ENCODE measurements at regions not wholly inside any gene's neighbourhood (a gene's known extent, or its start where the extent isn't known, plus 50 kb on each side); places are given as distances from the start of the nearest gene placed in this dataset.

DNA sequence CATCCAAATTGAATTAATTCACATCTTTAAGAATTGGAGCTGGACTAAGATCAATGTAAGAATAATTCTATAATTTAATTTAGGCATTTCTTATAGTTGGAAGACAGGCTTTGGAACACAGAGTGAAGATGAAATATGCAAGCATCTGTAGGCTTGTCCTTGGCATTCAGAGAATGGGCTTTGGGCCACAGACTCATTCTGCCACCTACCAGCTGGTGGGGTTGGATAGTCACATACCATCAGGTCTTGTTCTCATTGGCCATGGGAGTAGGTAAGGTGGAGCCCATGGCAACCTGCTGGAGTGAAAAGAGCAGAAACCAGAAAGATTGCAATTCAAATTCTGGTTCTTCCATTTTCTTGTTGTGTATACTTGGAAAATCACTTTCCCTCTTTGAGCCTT, 300.3 kb downstream of the CYRIA start (continued):
- TF ChIP-seq, protein P1, sequence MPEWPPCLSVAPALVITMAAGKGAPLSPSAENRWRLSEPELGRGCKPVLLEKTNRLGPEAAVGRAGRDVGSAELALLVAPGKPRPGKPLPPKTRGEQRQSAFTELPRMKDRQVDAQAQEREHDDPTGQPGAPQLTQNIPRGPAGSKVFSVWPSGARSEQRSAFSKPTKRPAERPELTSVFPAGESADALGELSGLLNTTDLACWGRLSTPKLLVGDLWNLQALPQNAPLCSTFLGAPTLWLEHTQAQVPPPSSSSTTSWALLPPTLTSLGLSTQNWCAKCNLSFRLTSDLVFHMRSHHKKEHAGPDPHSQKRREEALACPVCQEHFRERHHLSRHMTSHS (tag by site-specific recombination; IDR thresholded peaks at IDR 0.05) = no peak
- TF ChIP-seq MZF1 (tag by site-specific recombination; IDR thresholded peaks at IDR 0.05; ENCODE audit: borderline replicate concordance) = no peak
- no peak for TF ChIP-seq ZXDB (tag by site-specific recombination; IDR thresholded peaks at IDR 0.05)
- TF ChIP-seq SCRT2 (tag by site-specific recombination; IDR thresholded peaks at IDR 0.05) = no peak
- no peak for TF ChIP-seq KLF10 (tag by site-specific recombination; IDR thresholded peaks at IDR 0.05)
- TF ChIP-seq, protein P2, sequence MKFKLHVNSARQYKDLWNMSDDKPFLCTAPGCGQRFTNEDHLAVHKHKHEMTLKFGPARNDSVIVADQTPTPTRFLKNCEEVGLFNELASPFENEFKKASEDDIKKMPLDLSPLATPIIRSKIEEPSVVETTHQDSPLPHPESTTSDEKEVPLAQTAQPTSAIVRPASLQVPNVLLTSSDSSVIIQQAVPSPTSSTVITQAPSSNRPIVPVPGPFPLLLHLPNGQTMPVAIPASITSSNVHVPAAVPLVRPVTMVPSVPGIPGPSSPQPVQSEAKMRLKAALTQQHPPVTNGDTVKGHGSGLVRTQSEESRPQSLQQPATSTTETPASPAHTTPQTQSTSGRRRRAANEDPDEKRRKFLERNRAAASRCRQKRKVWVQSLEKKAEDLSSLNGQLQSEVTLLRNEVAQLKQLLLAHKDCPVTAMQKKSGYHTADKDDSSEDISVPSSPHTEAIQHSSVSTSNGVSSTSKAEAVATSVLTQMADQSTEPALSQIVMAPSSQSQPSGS (tag by site-specific recombination; IDR thresholded peaks at IDR 0.05; ENCODE audit: low read depth) = no peak
- TF ChIP-seq ZNF324 (tag by site-specific recombination; IDR thresholded peaks at IDR 0.05) = no peak
- TF ChIP-seq ZNF621 (tag by site-specific recombination; IDR thresholded peaks at IDR 0.05) = no peak
- no peak for TF ChIP-seq ZNF366 (tag by site-specific recombination; conservative IDR thresholded peaks at IDR 0.05)
- no peak for TF ChIP-seq ZNF146 (tag by site-specific recombination; IDR thresholded peaks at IDR 0.05)
- no peak for TF ChIP-seq ZNF658 (tag by site-specific recombination; IDR thresholded peaks at IDR 0.05)
- no peak for TF ChIP-seq ZNF449 (tag by site-specific recombination; IDR thresholded peaks at IDR 0.05)
- TF ChIP-seq, protein P3, sequence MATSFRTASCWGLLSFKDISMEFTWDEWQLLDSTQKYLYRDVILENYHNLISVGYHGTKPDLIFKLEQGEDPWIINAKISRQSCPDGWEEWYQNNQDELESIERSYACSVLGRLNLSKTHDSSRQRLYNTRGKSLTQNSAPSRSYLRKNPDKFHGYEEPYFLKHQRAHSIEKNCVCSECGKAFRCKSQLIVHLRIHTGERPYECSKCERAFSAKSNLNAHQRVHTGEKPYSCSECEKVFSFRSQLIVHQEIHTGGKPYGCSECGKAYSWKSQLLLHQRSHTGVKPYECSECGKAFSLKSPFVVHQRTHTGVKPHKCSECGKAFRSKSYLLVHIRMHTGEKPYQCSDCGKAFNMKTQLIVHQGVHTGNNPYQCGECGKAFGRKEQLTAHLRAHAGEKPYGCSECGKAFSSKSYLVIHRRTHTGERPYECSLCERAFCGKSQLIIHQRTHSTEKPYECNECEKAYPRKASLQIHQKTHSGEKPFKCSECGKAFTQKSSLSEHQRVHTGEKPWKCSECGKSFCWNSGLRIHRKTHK (tag by site-specific recombination; IDR thresholded peaks at IDR 0.05) = no peak

- POLR2A ChIA-PET = no interaction called here
- no peak for TF ChIP-seq ZSCAN5A (tag by site-specific recombination; IDR thresholded peaks at IDR 0.05)
- TF ChIP-seq ZFP3 (tag by site-specific recombination; IDR thresholded peaks at IDR 0.05; ENCODE audit: low read depth) = no peak
- no peak for TF ChIP-seq ZNF280D (tag by site-specific recombination; IDR thresholded peaks at IDR 0.05)
- TF ChIP-seq ZNF174 (tag by site-specific recombination; IDR thresholded peaks at IDR 0.05) = no peak
- TF ChIP-seq ZNF16 (tag by site-specific recombination; IDR thresholded peaks at IDR 0.05; ENCODE audit: low read depth) = no peak
- TF ChIP-seq CTCF (tag by site-specific recombination; IDR thresholded peaks at IDR 0.05) = no peak
- TF ChIP-seq ZNF514 (tag by site-specific recombination; IDR thresholded peaks at IDR 0.05) = no peak
- TF ChIP-seq ZNF175 (tag by site-specific recombination; IDR thresholded peaks at IDR 0.05) = no peak
- TF ChIP-seq ZNF473 (tag by site-specific recombination; IDR thresholded peaks at IDR 0.05) = no peak
- no peak for TF ChIP-seq PRDM1 (tag by site-specific recombination; IDR thresholded peaks at IDR 0.05)
- TF ChIP-seq KLF7 (tag by site-specific recombination; IDR thresholded peaks at IDR 0.05; ENCODE audit: borderline replicate concordance) = no peak
- no peak for TF ChIP-seq ZNF701 (tag by site-specific recombination; IDR thresholded peaks at IDR 0.05)
- no peak for TF ChIP-seq YY2 (tag by site-specific recombination; IDR thresholded peaks at IDR 0.05)
- TF ChIP-seq ZNF121 (tag by site-specific recombination; IDR thresholded peaks at IDR 0.05) = no peak
Observed at GRCh38 chr2:16363581-16363980, 302.1 kb downstream of the CYRIA start.

More at GRCh38 chr2:16363581-16363980, 302.1 kb downstream of the CYRIA start:
- Histone ChIP-seq H3K4me1 (ENCODE audit: control insufficient read depth, insufficient read depth, low read length) (no peaks in the 10 kb centered on the region), H3K36me3 (ENCODE audit: control insufficient read depth in 2 of 2, insufficient read depth in 1 of 2, low read length in 2 of 2) (no peaks in the 10 kb centered on the region), H3K9me3 (ENCODE audit: control insufficient read depth, insufficient read depth, low read depth, low read length) (no peaks in the 10 kb centered on the region), H3K27ac (ENCODE audit: extremely low read depth, low read depth, low read length) (no peak overlapping the region), H3K4me3 (ENCODE audit: low read depth, low read length) (no peak overlapping the region)
- CTCF ChIA-PET = interaction anchor here (0.5 kb wide), 1 partner anchor 343 kb away, joined by 3 read pairs; no protein-coding TSS in a partner anchor
